HEK293 (cell line): ENCODE measurements at regions not wholly inside any gene's neighbourhood (a gene's known extent, or its start where the extent isn't known, plus 50 kb on each side); places are given as distances from the start of the nearest gene placed in this dataset.

ENCODE experiments used
- CTCF ChIP-seq: fragments of 450-650 bp; formaldehyde crosslinking; IDR thresholded peaks from 2 replicates; pipeline ENCODE4 v1.5.1; 2016; ENCODE audit warnings: missing biosample characterization, missing genetic modification characterization
- ZNF10 ChIP-seq: fragments of 450-650 bp; formaldehyde crosslinking; IDR thresholded peaks from 2 replicates; pipeline ENCODE4 v1.5.1; 2017; ENCODE audit warnings: missing biosample characterization, missing genetic modification characterization

- no peak for TF ChIP-seq CTCF (tag by site-specific recombination)
- no peak for TF ChIP-seq ZNF10 (tag by site-specific recombination)
Observed at GRCh38 chr4:170705907-170706306, 616.2 kb upstream of the AADAT start.
